Uterus (tissue), 3 donors: ENCODE measurements at regions not wholly inside any gene's neighbourhood (a gene's known extent, or its start where the extent isn't known, plus 50 kb on each side); places are given as distances from the start of the nearest gene placed in this dataset.

Experiments
- DNase-seq, 2 donors: peaks; one replicate each; pipeline ENCODE4 v3.0.0-alpha.2; 2019 to 2020
- H3K27ac ChIP-seq, 2 donors: fragments of 200-600 bp; sonication (generic); 1 replicate in 1 of 2; 2 replicates in 1 of 2; pipeline ENCODE4 v1.5.1; 2016 to 2018
- H3K27me3 ChIP-seq, 2 donors: fragments of 200-600 bp; sonication (generic); one replicate each; pipeline ENCODE4 v1.5.1; 2018 to 2019; ENCODE audit warnings: control low read depth in 1 of 2
- H3K36me3 ChIP-seq, 2 donors: fragments of 200-600 bp; sonication (generic); one replicate each; pipeline ENCODE4 v1.5.1; 2019; ENCODE audit warnings: control low read depth in 1 of 2
- H3K4me1 ChIP-seq, 2 donors: fragments of 200-600 bp; sonication (generic); one replicate each; pipeline ENCODE4 v1.5.1; 2018 to 2019; ENCODE audit warnings: control low read depth in 1 of 2
- H3K4me3 ChIP-seq, 2 donors: fragments of 200-600 bp; sonication (generic); 1 replicate in 1 of 2; 2 replicates in 1 of 2; pipeline ENCODE4 v1.5.1; 2018 to 2019; ENCODE audit warnings: mild to moderate bottlenecking in 1 of 2
- H3K9me3 ChIP-seq, 2 donors: fragments of 200-600 bp; sonication (generic); one replicate each; pipeline ENCODE4 v1.5.1; 2019; ENCODE audit warnings: control low read depth in 1 of 2
- CTCF ChIP-seq, 4 experiments: fragments of 200-600 bp in 2 of 4; fragments of 450-650 bp in 2 of 4; sonication (generic) in 2 of 4; IDR thresholded peaks; one replicate each; pipeline ENCODE4 v1.5.1; 2016 to 2019; ENCODE audit warnings: antibody characterized with exemption in 4 of 4, mild to moderate bottlenecking in 2 of 4, moderate library complexity in 1 of 4
- POLR2A ChIP-seq, 2 donors: fragments of 450-650 bp; IDR thresholded peaks; one replicate each; pipeline ENCODE4 v1.6.1; 2016; ENCODE audit warnings: antibody characterized with exemption in 2 of 2, mild to moderate bottlenecking in 1 of 2, moderate library complexity in 1 of 2
- intact Hi-C: fragments of 100-400 bp; cut with DNase I; formaldehyde crosslinking; loops from one replicate; pipeline ENCODE4 v1.15.1; 2023; ENCODE audit warnings: low total_unique reads
- donor health status: DM: yes; HTN: yes; CAD: no.

- H3K27ac ChIP-seq, result no peak overlapping the region
- TF ChIP-seq POLR2A (IDR thresholded peaks at IDR 0.05) (no peak), CTCF (IDR thresholded peaks at IDR 0.05) (no peak)
- no peaks in the 10 kb centered on the region for H3K9me3 ChIP-seq
- no peaks in the 10 kb centered on the region for H3K27me3 ChIP-seq
- intact Hi-C loops, result no loop called here
- no peaks in the 10 kb centered on the region for H3K4me1 ChIP-seq
- no peaks in the 10 kb centered on the region for H3K36me3 ChIP-seq
- DNase-seq, result no peak
- H3K4me3 ChIP-seq, result no peak overlapping the region
Measured at GRCh38 chr2:117603060-117603459, 211.4 kb upstream of the DDX18 start.

GRCh38 chr2:117603567-117603966 is 210.9 kb upstream of the DDX18 start:
- no peak overlapping the region for H3K4me3 ChIP-seq
- intact Hi-C loops, result no loop called here
- no peak overlapping the region for H3K27ac ChIP-seq
- H3K36me3 ChIP-seq, result no peaks in the 10 kb centered on the region
- no peaks in the 10 kb centered on the region for H3K27me3 ChIP-seq
- TF ChIP-seq POLR2A (IDR thresholded peaks at IDR 0.05) (no peak), CTCF (IDR thresholded peaks at IDR 0.05) (no peak)
- no peaks in the 10 kb centered on the region for H3K4me1 ChIP-seq
- no peaks in the 10 kb centered on the region for H3K9me3 ChIP-seq
- no peak for DNase-seq

- Histone ChIP-seq H3K4me1 (no peaks in the 10 kb centered on the region), H3K27me3 (no peaks in the 10 kb centered on the region), H3K27ac (no peak overlapping the region), H3K36me3 (no peaks in the 10 kb centered on the region), H3K4me3 (no peak overlapping the region), H3K9me3 (no peaks in the 10 kb centered on the region)
- DNase-seq, result no peak
- intact Hi-C loops, result no loop called here
- TF ChIP-seq POLR2A (IDR thresholded peaks at IDR 0.05) (no peak), CTCF (IDR thresholded peaks at IDR 0.05) (no peak)
Measured at GRCh38 chr2:117607202-117607601, 207.3 kb upstream of the DDX18 start.

- TF ChIP-seq CTCF (IDR thresholded peaks at IDR 0.05) (no peak), POLR2A (IDR thresholded peaks at IDR 0.05) (no peak)
- H3K9me3 ChIP-seq, result no peaks in the 10 kb centered on the region
- intact Hi-C loops, result no loop called here
Measured at GRCh38 chr2:117613101-117613500, 201.4 kb upstream of the DDX18 start.

DNA sequence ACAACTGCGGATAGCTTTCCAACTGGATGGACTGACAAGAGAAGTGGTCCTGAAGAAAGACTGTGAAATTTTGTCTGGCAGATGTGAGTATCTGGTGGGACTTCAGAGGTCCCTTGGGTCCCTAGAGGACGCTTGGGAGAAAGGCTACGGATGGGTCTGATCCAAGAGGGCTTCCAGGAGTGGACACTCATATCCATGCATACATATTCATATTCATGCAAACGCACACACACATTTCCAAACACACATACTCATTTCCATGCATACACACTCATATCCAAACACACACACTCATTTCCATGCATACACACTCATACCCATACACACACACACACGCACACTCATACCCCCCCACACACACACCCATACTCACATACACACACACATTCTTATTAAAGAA is 200.2 kb upstream of the DDX18 start:
- Histone ChIP-seq H3K27ac (no peak overlapping the region), H3K36me3 (no peaks in the 10 kb centered on the region)

More at GRCh38 chr2:117613101-117613500, 201.4 kb upstream of the DDX18 start:
- no peaks in the 10 kb centered on the region for H3K36me3 ChIP-seq
- no peaks in the 10 kb centered on the region for H3K4me1 ChIP-seq
- H3K4me3 ChIP-seq, result no peak overlapping the region
- no peak for DNase-seq
- H3K27me3 ChIP-seq, result no peaks in the 10 kb centered on the region
- no peak overlapping the region for H3K27ac ChIP-seq

More for the DNA sequence above, 200.2 kb upstream of the DDX18 start:
- intact Hi-C loops, result no loop called here
- no peak overlapping the region for H3K4me3 ChIP-seq
- H3K27me3 ChIP-seq, result no peaks in the 10 kb centered on the region
- TF ChIP-seq POLR2A (IDR thresholded peaks at IDR 0.05), result no peak
- no peak for TF ChIP-seq CTCF (IDR thresholded peaks at IDR 0.05)
- no peaks in the 10 kb centered on the region for H3K4me1 ChIP-seq
- DNase-seq, result no peak
- H3K9me3 ChIP-seq, result no peaks in the 10 kb centered on the region
